DOHH2 (cell line): ENCODE measurements at regions not wholly inside any gene's neighbourhood (a gene's known extent, or its start where the extent isn't known, plus 50 kb on each side); places are given as distances from the start of the nearest gene placed in this dataset.

Experiments
- EZH2phosphoT487 ChIP-seq: fragments of 200-600 bp; sonication (generic); IDR thresholded peaks from 2 replicates; pipeline ENCODE4 v1.6.1; 2017; ENCODE audit warnings: borderline replicate concordance, mild to moderate bottlenecking, antibody characterized with exemption, low read length, moderate library complexity, mixed read lengths
- TF ChIP-seq, protein P1 (sequence below): fragments of 200-600 bp; sonication (generic); IDR thresholded peaks from one replicate; pipeline ENCODE4 v1.5.1; 2014; ENCODE audit warnings: antibody characterized with exemption, mild to moderate bottlenecking, low read depth, low read length; ENCODE audit not compliant: poor library complexity, severe bottlenecking

- TF ChIP-seq, protein P1, sequence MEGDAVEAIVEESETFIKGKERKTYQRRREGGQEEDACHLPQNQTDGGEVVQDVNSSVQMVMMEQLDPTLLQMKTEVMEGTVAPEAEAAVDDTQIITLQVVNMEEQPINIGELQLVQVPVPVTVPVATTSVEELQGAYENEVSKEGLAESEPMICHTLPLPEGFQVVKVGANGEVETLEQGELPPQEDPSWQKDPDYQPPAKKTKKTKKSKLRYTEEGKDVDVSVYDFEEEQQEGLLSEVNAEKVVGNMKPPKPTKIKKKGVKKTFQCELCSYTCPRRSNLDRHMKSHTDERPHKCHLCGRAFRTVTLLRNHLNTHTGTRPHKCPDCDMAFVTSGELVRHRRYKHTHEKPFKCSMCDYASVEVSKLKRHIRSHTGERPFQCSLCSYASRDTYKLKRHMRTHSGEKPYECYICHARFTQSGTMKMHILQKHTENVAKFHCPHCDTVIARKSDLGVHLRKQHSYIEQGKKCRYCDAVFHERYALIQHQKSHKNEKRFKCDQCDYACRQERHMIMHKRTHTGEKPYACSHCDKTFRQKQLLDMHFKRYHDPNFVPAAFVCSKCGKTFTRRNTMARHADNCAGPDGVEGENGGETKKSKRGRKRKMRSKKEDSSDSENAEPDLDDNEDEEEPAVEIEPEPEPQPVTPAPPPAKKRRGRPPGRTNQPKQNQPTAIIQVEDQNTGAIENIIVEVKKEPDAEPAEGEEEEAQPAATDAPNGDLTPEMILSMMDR: no peak
- TF ChIP-seq EZH2phosphoT487: no peak
Observed at GRCh38 chr1:173114346-173114745, 63.6 kb upstream of the TNFSF18 start.
